NT2/D1 (cell line): ENCODE measurements at regions not wholly inside any gene's neighbourhood (a gene's known extent, or its start where the extent isn't known, plus 50 kb on each side); places are given as distances from the start of the nearest gene placed in this dataset.

Source experiments
- SUZ12 ChIP-seq: IDR thresholded peaks from 2 replicates; pipeline ENCODE4 v1.6.1; 2011; ENCODE audit not compliant: insufficient read length, insufficient read depth; ENCODE audit errors: extremely low read depth
- ZNF274 ChIP-seq: IDR thresholded peaks from 2 replicates; pipeline ENCODE4 v1.6.1; 2011; ENCODE audit warnings: mild to moderate bottlenecking, low read depth, low read length

DNA sequence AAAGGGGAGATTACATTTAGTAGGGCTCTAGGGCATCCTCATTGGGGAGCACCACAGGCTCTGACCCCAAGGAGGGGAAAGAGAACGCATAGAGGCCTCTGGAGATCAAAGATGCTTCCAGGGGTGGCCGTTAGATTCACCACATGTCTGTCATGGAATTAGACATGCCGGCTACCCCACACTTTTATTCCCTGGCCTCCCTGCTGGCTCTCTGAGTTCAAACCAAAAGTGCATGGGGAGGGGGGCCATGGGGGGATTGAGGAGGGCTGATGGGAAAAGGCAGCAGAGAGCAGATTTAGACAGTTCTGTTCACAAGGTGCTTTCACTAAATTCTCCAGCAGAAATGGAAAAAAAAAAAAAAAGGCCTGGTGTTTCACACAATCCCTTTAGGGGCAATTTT, 64.4 kb upstream of the ZNF521 start:
- TF ChIP-seq SUZ12 (no peak), ZNF274 (no peak)
